ENCODE measurements at regions not wholly inside any gene's neighbourhood (a gene's known extent, or its start where the extent isn't known, plus 50 kb on each side); places are given as distances from the start of the nearest gene placed in this dataset.

DNA sequence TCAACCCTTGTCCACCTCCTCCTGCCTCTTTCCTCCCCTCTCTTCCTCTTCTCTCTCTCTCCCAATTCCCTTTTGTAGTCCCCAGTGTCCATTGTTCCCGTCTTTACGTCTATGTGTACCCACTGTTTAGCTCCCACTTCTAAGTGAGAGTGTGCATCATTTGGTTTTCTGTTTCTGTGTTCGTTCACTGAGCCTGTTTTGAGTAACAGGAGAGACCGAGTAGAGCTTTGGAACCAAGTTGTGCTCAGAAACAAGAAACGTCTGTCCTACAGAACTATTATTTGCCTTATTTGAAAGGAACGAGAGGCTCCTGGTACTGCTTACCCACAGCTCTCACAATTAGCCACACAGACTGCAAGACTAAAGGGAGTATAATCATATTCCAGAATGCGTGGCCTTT, 50.1 kb upstream of the MAPRE2 start:
- H3K36me3 Mint-ChIP-seq (ENCODE audit: low read depth): no peaks in the 10 kb centered on the region
- H3K4me1 Mint-ChIP-seq: no peaks in the 10 kb centered on the region
- no peak for ATAC-seq
- H3K27me3 Mint-ChIP-seq: peaks cover 20% of the 10 kb centered on the region
- H3K9me3 ChIP-seq (ENCODE audit: control insufficient read depth, low read length, poor library complexity, severe bottlenecking): no peaks in the 10 kb centered on the region
- no peak for DNase-seq
- H3K27ac Mint-ChIP-seq: no peak overlapping the region
- H3K4me3 Mint-ChIP-seq: no peak overlapping the region

All from T-helper 17 cell (primary cell).